ENCODE measurements at regions not wholly inside any gene's neighbourhood (a gene's known extent, or its start where the extent isn't known, plus 50 kb on each side); places are given as distances from the start of the nearest gene placed in this dataset.

DNA sequence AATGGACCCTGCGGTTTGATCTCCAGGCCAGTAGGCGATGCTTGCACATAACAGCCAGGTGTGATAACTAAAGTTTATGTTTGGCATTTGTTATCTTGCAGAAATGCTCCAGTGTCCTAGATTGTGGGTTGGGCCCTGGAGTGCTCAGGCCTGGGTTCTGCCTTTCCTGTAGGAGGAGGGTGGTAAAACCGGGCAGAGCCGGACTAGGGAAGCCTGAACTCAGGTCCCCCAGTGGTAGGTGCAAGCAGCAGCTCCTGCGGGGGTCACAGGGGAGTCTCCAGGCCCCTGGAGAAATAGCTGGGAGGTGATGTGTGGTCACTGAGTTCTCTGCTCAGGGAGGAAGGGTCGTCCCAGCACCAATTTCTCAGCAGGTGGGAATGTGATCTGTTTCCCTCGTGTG lies 538.3 kb upstream of the ANO3 start:
- POLR2A ChIA-PET = no interaction called here
- Histone ChIP-seq H3K9ac (ENCODE audit: low read length) (no peak overlapping the region), H3K9me3 (ENCODE audit: control insufficient read depth in 1 of 2, insufficient read depth in 1 of 2, low read depth in 1 of 2, low read length in 2 of 2) (peaks cover 4 to 29% of the 10 kb centered on the region in 2 experiments; a peak in 2 of 4 replicates), H4K20me1 (ENCODE audit: insufficient read depth) (no peaks in the 10 kb centered on the region), H3K27me3 (ENCODE audit: insufficient read depth, low read length) (no peaks in the 10 kb centered on the region), H3K4me1 (ENCODE audit: control insufficient read depth in 1 of 2, insufficient read depth in 2 of 2, low read length in 2 of 2) (no peaks in the 10 kb centered on the region), H3K9me2 (ENCODE audit: insufficient read depth) (no peaks in the 10 kb centered on the region), H2AFZ (ENCODE audit: low read depth, low read length, poor library complexity, severe bottlenecking) (no peak overlapping the region), H3K36me3 (ENCODE audit: control insufficient read depth in 1 of 2, insufficient read depth in 2 of 2, low read length in 2 of 2) (no peaks in the 10 kb centered on the region), H3K79me2 (ENCODE audit: insufficient read depth, low read length) (no peaks in the 10 kb centered on the region), H3K27ac (ENCODE audit: low read depth, low read length) (no peak overlapping the region), H3K4me2 (ENCODE audit: low read length) (no peak overlapping the region), H3K4me3 (replicated peaks in 1 of 2; ENCODE audit: low read depth in 1 of 2, low read length in 2 of 2) (no peak overlapping the region)
- TF ChIP-seq, protein P1, sequence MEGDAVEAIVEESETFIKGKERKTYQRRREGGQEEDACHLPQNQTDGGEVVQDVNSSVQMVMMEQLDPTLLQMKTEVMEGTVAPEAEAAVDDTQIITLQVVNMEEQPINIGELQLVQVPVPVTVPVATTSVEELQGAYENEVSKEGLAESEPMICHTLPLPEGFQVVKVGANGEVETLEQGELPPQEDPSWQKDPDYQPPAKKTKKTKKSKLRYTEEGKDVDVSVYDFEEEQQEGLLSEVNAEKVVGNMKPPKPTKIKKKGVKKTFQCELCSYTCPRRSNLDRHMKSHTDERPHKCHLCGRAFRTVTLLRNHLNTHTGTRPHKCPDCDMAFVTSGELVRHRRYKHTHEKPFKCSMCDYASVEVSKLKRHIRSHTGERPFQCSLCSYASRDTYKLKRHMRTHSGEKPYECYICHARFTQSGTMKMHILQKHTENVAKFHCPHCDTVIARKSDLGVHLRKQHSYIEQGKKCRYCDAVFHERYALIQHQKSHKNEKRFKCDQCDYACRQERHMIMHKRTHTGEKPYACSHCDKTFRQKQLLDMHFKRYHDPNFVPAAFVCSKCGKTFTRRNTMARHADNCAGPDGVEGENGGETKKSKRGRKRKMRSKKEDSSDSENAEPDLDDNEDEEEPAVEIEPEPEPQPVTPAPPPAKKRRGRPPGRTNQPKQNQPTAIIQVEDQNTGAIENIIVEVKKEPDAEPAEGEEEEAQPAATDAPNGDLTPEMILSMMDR (IDR thresholded peaks at IDR 0.05 in 2 of 3, conservative IDR thresholded peaks at IDR 0.05 in 1 of 3; ENCODE audit: borderline replicate concordance in 1 of 3, insufficient read depth in 1 of 3, low read depth in 2 of 3, low read length in 2 of 3) = no peak
- TF ChIP-seq FOSL1 (IDR thresholded peaks at IDR 0.05; ENCODE audit: low read depth) = no peak
- TF ChIP-seq JUND (IDR thresholded peaks at IDR 0.05) = no peak
- no peak for TF ChIP-seq EZH2 (IDR thresholded peaks at IDR 0.05)
- no peak for TF ChIP-seq POLR2AphosphoS5 (IDR thresholded peaks at IDR 0.05; ENCODE audit: low read depth, low read length)
- RAD21 ChIA-PET (ENCODE audit: low non-redundant PET in 1 of 2, low total read pairs in 2 of 2, uncharacterized antibody in 2 of 2, unreplicated experiment in 2 of 2) = no interaction called here
- BruUV-seq (replicated peaks) = no TSS peak
- DNase-seq (ENCODE audit: low read depth, low spot score) (no peak), ATAC-seq (no peak)
- CTCF ChIA-PET = no interaction called here
- intact Hi-C loops (cut with micrococcal nuclease) = no loop called here

DNA sequence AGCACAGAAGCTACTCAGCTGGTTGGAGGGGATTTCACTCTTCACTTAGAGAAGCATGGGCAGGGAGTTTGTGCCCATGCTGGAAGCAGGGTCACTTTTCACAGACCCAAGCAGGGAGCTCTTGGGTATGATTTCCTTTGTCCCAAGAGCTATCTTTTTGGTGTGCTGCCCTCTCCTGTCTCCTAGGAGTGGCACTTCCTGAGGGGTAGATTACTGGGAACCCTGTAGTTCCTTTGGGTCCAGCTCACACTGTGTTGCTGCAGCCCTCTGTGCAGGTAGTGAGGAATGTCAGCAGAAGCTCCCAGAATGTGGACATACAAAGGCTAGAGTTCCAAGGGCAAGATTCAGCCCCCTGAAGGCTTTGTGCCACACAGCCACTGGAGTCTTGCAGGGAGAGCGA lies 537.1 kb upstream of the ANO3 start:
- intact Hi-C loops (cut with micrococcal nuclease) = no loop called here
- no peaks in the 10 kb centered on the region for H3K4me1 ChIP-seq (ENCODE audit: control insufficient read depth in 1 of 2, insufficient read depth in 2 of 2, low read length in 2 of 2)
- DNase-seq (ENCODE audit: low read depth, low spot score) (no peak), ATAC-seq (no peak)
- no peak overlapping the region for H2AFZ ChIP-seq (ENCODE audit: low read depth, low read length, poor library complexity, severe bottlenecking)
- no peak overlapping the region for H3K4me2 ChIP-seq (ENCODE audit: low read length)
- CTCF ChIA-PET = no interaction called here
- H3K79me2 ChIP-seq (ENCODE audit: insufficient read depth, low read length) = no peaks in the 10 kb centered on the region
- RAD21 ChIA-PET (ENCODE audit: low non-redundant PET in 1 of 2, low total read pairs in 2 of 2, uncharacterized antibody in 2 of 2, unreplicated experiment in 2 of 2) = no interaction called here
- H3K4me3 ChIP-seq (replicated peaks in 1 of 2; ENCODE audit: low read depth in 1 of 2, low read length in 2 of 2) = no peak overlapping the region
- H3K9ac ChIP-seq (ENCODE audit: low read length) = no peak overlapping the region
- H3K27ac ChIP-seq (ENCODE audit: low read depth, low read length) = no peak overlapping the region
- H3K9me3 ChIP-seq (ENCODE audit: control insufficient read depth in 1 of 2, insufficient read depth in 1 of 2, low read depth in 1 of 2, low read length in 2 of 2) = peaks cover 4 to 28% of the 10 kb centered on the region in 2 experiments; a peak in 2 of 4 replicates
- TF ChIP-seq TCF7L2 (IDR thresholded peaks at IDR 0.05; ENCODE audit: borderline replicate concordance, extremely low read depth, insufficient read depth, insufficient read length) = no peak
- no peak for TF ChIP-seq JUND (IDR thresholded peaks at IDR 0.05)
- TF ChIP-seq SP1 (IDR thresholded peaks at IDR 0.05; ENCODE audit: low read depth) = no peak
- TF ChIP-seq, protein P2, sequence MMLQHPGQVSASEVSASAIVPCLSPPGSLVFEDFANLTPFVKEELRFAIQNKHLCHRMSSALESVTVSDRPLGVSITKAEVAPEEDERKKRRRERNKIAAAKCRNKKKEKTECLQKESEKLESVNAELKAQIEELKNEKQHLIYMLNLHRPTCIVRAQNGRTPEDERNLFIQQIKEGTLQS (IDR thresholded peaks at IDR 0.05) = no peak
- TF ChIP-seq EZH2 (IDR thresholded peaks at IDR 0.05) = no peak
- no peak for TF ChIP-seq POLR2AphosphoS5 (IDR thresholded peaks at IDR 0.05; ENCODE audit: low read depth, low read length)
- TF ChIP-seq, protein P1 (IDR thresholded peaks at IDR 0.05 in 2 of 3, conservative IDR thresholded peaks at IDR 0.05 in 1 of 3; ENCODE audit: borderline replicate concordance in 1 of 3, insufficient read depth in 1 of 3, low read depth in 2 of 3, low read length in 2 of 3) = no peak
- TF ChIP-seq SIN3A (IDR thresholded peaks at IDR 0.05; ENCODE audit: low read depth) = no peak
- no peak for TF ChIP-seq ELF1 (IDR thresholded peaks at IDR 0.05; ENCODE audit: borderline replicate concordance, low read depth)
- TF ChIP-seq, protein P3, sequence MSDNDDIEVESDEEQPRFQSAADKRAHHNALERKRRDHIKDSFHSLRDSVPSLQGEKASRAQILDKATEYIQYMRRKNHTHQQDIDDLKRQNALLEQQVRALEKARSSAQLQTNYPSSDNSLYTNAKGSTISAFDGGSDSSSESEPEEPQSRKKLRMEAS (IDR thresholded peaks at IDR 0.05) = no peak
- TF ChIP-seq CBX3 (IDR thresholded peaks at IDR 0.05; ENCODE audit: low read depth) = no peak
- TF ChIP-seq EZH2phosphoT487 (IDR thresholded peaks at IDR 0.05; ENCODE audit: borderline replicate concordance) = no peak
- no peak for TF ChIP-seq CEBPB (IDR thresholded peaks at IDR 0.05; ENCODE audit: low read depth)
- no peak for TF ChIP-seq SRF (IDR thresholded peaks at IDR 0.05; ENCODE audit: low read depth)
- no peak for TF ChIP-seq YY1 (IDR thresholded peaks at IDR 0.05; ENCODE audit: extremely low read depth, insufficient replicate concordance, low read depth, low read length)
- TF ChIP-seq ZFX (IDR thresholded peaks at IDR 0.05) = no peak
- TF ChIP-seq ZNF274 (IDR thresholded peaks at IDR 0.05; ENCODE audit: low read depth, low read length) = no peak
- no peaks in the 10 kb centered on the region for H3K36me3 ChIP-seq (ENCODE audit: control insufficient read depth in 1 of 2, insufficient read depth in 2 of 2, low read length in 2 of 2)
- no TSS peak for BruUV-seq (replicated peaks)
- no peaks in the 10 kb centered on the region for H3K27me3 ChIP-seq (ENCODE audit: insufficient read depth, low read length)
- POLR2A ChIA-PET = no interaction called here
- H4K20me1 ChIP-seq (ENCODE audit: insufficient read depth) = no peaks in the 10 kb centered on the region
- no peaks in the 10 kb centered on the region for H3K9me2 ChIP-seq (ENCODE audit: insufficient read depth)

All from HCT116 (cell line).